Adrenal gland (tissue), 9 donors: ENCODE measurements at regions not wholly inside any gene's neighbourhood (a gene's known extent, or its start where the extent isn't known, plus 50 kb on each side); places are given as distances from the start of the nearest gene placed in this dataset.

ENCODE experiments used
- DNase-seq, 7 donors: peaks; one replicate each; pipeline ENCODE4 v3.0.0-alpha.2; 2019 to 2020
- H3K27ac ChIP-seq, 5 donors: fragments of 200-600 bp; sonication (generic) in 4 of 5; 1 replicate in 3 of 5; 2 replicates in 2 of 5; pipeline versions ENCODE4 v1.5.1 to v1.8.0; 2016 to 2020; ENCODE audit warnings: mild to moderate bottlenecking in 1 of 5
- H3K27me3 ChIP-seq: fragments of 200-600 bp; 2 replicates; pipeline ENCODE4 v1.8.0; 2021
- H3K36me3 ChIP-seq, 2 donors: fragments of 200-600 bp; replicated peaks in 1 of 2; 1 replicate in 1 of 2; 2 replicates in 1 of 2; pipeline versions ENCODE4 v1.5.1 to v1.8.0; 2018 to 2022
- H3K4me1 ChIP-seq, 2 donors: fragments of 200-600 bp; replicated peaks in 1 of 2; 1 replicate in 1 of 2; 2 replicates in 1 of 2; pipeline versions ENCODE4 v1.5.1 to v1.8.0; 2018 to 2021
- H3K4me3 ChIP-seq, 4 donors: fragments of 200-600 bp; sonication (generic) in 3 of 4; one replicate each; pipeline ENCODE4 v1.5.1; 2016 to 2018
- H3K9me3 ChIP-seq, 3 donors: fragments of 200-600 bp; sonication (generic) in 1 of 3; replicated peaks in 1 of 3; 1 replicate in 2 of 3; 2 replicates in 1 of 3; pipeline versions ENCODE4 v1.5.1 to v1.8.0; 2016 to 2021
- POLR2A ChIP-seq, 2 donors: fragments of 450-650 bp; IDR thresholded peaks; one replicate each; pipeline ENCODE4 v1.6.1; 2017; ENCODE audit warnings: antibody characterized with exemption in 2 of 2, mild to moderate bottlenecking in 2 of 2, moderate library complexity in 1 of 2
- WGBS, 4 donors: extraction: QIAGEN DNeasy Blood & Tissue Kit in 2 of 4; methylation state at CpG; one replicate each; pipeline versions ENCODE4 v1.1.5 to v1.1.7; 2013 to 2017; 5-methylcytosine and 5-hydroxymethylcytosine counted together
- intact Hi-C, 2 donors: fragments of 100-400 bp; cut with DNase I; formaldehyde crosslinking; loops; one replicate each; pipeline versions ENCODE4 v1.14.1 to v1.15.0; 2022 to 2023
- TF ChIP-seq, protein P1 (sequence below), 6 experiments: fragments of 450-650 bp in 4 of 6; fragments of 200-600 bp in 2 of 6; sonication (generic) in 1 of 6; IDR thresholded peaks; 1 replicate in 5 of 6; 2 replicates in 1 of 6; pipeline versions ENCODE4 v1.5.1 to v1.8.0; 2016 to 2021; ENCODE audit warnings: antibody characterized with exemption in 6 of 6, mild to moderate bottlenecking in 2 of 6, moderate library complexity in 1 of 6
- donor health status: healthy with polysubstance abuse.
- donor health status: Bipolar disorder and iron deficiency.
- donor health status: DM: yes; HTN: yes; CAD: no.
- donor health status: DM: no; HTN: no; CAD: no.
- donor health status: DM: no; HTN: no; CAD: no.

GRCh38 chr1:30323841-30324240, 399.5 kb downstream of the MATN1 start:
- intact Hi-C loops: no loop called here
- WGBS, 4 donors: 41 to 80% (median 47%) methylated on average over 1 to 5 of the region's 5 CpGs
- H3K4me3 ChIP-seq: no peak overlapping the region
- no peaks in the 10 kb centered on the region for H3K4me1 ChIP-seq
- no peaks in the 10 kb centered on the region for H3K27me3 ChIP-seq
- TF ChIP-seq, protein P1, sequence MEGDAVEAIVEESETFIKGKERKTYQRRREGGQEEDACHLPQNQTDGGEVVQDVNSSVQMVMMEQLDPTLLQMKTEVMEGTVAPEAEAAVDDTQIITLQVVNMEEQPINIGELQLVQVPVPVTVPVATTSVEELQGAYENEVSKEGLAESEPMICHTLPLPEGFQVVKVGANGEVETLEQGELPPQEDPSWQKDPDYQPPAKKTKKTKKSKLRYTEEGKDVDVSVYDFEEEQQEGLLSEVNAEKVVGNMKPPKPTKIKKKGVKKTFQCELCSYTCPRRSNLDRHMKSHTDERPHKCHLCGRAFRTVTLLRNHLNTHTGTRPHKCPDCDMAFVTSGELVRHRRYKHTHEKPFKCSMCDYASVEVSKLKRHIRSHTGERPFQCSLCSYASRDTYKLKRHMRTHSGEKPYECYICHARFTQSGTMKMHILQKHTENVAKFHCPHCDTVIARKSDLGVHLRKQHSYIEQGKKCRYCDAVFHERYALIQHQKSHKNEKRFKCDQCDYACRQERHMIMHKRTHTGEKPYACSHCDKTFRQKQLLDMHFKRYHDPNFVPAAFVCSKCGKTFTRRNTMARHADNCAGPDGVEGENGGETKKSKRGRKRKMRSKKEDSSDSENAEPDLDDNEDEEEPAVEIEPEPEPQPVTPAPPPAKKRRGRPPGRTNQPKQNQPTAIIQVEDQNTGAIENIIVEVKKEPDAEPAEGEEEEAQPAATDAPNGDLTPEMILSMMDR (IDR thresholded peaks at IDR 0.05): no peak
- TF ChIP-seq POLR2A (IDR thresholded peaks at IDR 0.05): no peak
- no peaks in the 10 kb centered on the region for H3K9me3 ChIP-seq
- H3K27ac ChIP-seq: peak overlapping the region in 1 of 5 donors; percentile 65
- peak in 2 of 7 donors; percentile 26 to 91 for DNase-seq
- no peaks in the 10 kb centered on the region for H3K36me3 ChIP-seq

DNA sequence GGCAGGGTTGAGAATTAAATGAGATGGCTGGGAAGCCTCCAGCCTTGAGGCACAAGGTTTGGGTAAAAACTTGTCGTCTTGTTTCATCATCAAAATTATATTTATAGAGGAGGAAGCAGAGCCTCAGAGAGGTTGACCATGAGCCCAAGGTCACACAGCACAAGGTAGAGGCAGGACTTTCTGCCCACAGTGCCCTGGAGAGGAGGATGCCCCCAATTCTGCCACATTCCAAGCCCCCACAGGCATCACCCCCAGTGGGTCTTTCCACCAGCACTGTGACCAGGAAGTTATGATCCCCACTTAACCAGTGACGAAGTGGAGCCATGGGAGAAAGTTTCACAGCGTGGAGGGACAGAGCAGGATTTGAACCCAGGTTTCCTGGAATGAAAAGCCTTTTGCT, 400.0 kb downstream of the MATN1 start:
- TF ChIP-seq POLR2A (IDR thresholded peaks at IDR 0.05): no peak
- TF ChIP-seq, protein P1 (IDR thresholded peaks at IDR 0.05): no peak
- no peaks in the 10 kb centered on the region for H3K4me1 ChIP-seq
- H3K27ac ChIP-seq: peak overlapping the region in 1 of 5 donors; percentile 44
- H3K9me3 ChIP-seq: no peaks in the 10 kb centered on the region
- H3K27me3 ChIP-seq: no peaks in the 10 kb centered on the region
- H3K36me3 ChIP-seq: no peaks in the 10 kb centered on the region
- WGBS, 4 donors: 33 to 74% (median 67%) methylated on average over 1 to 3 of the region's 3 CpGs
- DNase-seq: no peak
- intact Hi-C loops: no loop called here
- H3K4me3 ChIP-seq: no peak overlapping the region

DNA sequence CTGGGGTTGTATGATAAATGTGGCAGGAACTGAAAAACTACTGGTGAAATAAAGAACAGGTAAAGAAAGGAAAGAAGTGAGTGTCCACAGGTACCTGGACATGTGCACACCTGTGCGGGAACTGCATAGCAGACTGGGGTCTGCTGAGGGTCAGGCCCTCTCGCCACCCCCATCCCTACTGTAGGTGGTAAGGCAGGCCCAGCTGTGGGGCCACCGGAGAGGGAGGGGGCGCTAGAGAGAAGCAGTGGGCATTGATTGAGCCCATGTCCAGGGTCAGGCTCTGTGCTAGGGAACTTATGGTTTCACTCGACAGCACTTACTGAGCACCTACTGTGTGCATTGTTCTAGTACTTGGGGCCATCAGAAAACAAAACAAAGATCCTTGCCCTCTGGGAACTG, 400.5 kb downstream of the MATN1 start:
- 75 to 86% (median 81%) methylated on average over 5 of the region's 5 CpGs for WGBS, 4 donors
- DNase-seq: peak in 1 of 7 donors; percentile 48
- intact Hi-C loops: no loop called here
- H3K36me3 ChIP-seq: no peaks in the 10 kb centered on the region
- peak overlapping the region in 1 of 5 donors; percentile 44 for H3K27ac ChIP-seq
- no peaks in the 10 kb centered on the region for H3K9me3 ChIP-seq
- no peak overlapping the region for H3K4me3 ChIP-seq
- no peaks in the 10 kb centered on the region for H3K4me1 ChIP-seq
- TF ChIP-seq POLR2A (IDR thresholded peaks at IDR 0.05): no peak
- TF ChIP-seq, protein P1 (IDR thresholded peaks at IDR 0.05): no peak
- no peaks in the 10 kb centered on the region for H3K27me3 ChIP-seq

DNA sequence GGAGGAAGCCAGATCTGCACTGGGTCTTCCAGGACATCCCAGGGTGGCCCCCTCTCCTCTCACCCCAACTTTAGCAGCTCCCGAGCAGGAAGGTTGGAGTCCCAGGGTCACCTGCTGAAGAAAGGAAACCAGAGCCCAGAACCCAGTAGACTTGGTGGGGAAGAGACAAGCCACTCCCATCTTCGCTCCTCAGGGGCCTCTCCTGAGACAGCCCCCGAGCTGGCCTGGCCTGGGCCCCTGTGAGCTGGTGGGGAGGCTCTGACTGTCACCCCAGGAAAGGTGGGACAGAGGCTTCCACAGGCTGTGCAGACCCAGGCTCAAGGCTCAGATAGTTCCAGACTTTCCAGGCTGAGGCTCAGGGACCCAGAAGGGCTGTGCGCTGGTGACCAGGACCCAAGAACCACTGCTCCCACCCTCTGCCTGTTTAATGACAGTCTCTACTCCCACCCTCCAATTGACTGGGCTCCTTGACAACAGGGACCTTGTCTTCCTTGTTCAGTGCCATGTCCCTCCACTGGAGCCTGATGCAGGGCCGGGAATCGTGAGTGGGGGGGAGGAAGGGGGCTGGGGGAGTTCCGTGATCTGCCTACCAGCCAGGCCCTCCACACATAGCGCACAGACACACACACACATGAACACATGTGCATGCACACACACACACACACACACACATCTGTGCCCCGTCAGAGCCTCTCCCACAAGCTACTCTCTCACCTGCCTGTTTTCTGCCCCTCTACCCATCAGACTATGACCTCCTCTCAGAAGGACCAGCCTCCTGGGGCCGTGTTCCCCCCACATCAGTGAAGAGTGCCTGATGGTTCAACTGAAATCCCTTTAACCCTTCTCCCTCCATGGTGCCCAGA, 401.2 kb downstream of the MATN1 start:
- 66 to 76% (median 74%) methylated on average over 5 to 10 of the region's 10 CpGs for WGBS, 4 donors
- no peaks in the 10 kb centered on the region for H3K36me3 ChIP-seq
- H3K27me3 ChIP-seq: no peaks in the 10 kb centered on the region
- peak overlapping the region in 1 of 5 donors; percentile 54 for H3K27ac ChIP-seq
- intact Hi-C loops: no loop called here
- peak in 2 of 7 donors; percentile 1 to 50 for DNase-seq
- no peaks in the 10 kb centered on the region for H3K4me1 ChIP-seq
- H3K4me3 ChIP-seq: no peak overlapping the region
- TF ChIP-seq, protein P1 (IDR thresholded peaks at IDR 0.05): no peak
- TF ChIP-seq POLR2A (IDR thresholded peaks at IDR 0.05): no peak
- H3K9me3 ChIP-seq: no peaks in the 10 kb centered on the region
